Epithelial cell of prostate (primary cell): ENCODE measurements at regions not wholly inside any gene's neighbourhood (a gene's known extent, or its start where the extent isn't known, plus 50 kb on each side); places are given as distances from the start of the nearest gene placed in this dataset.

ENCODE experiments used
- DNase-seq: peaks from one replicate; pipeline ENCODE4 v3.0.0-alpha.2; 2011; ENCODE audit warnings: low read depth, low spot score
- H3K27ac ChIP-seq: fragments of 450-650 bp; 2 replicates; pipeline ENCODE4 v1.5.1; 2017; ENCODE audit warnings: mild to moderate bottlenecking

GRCh38 chr5:23372177-23372576 lies 135.2 kb upstream of the PRDM9 start:
- DNase-seq = no peak
- no peak overlapping the region for H3K27ac ChIP-seq

- no peak overlapping the region for H3K27ac ChIP-seq
- no peak for DNase-seq
Observed at GRCh38 chr5:23368393-23368792, 139.0 kb upstream of the PRDM9 start.

- DNase-seq = no peak
- H3K27ac ChIP-seq = no peak overlapping the region
Observed at GRCh38 chr5:23367874-23368273, 139.5 kb upstream of the PRDM9 start.

GRCh38 chr5:23353286-23353685 lies 154.1 kb upstream of the PRDM9 start:
- H3K27ac ChIP-seq = no peak overlapping the region
- DNase-seq = no peak

- no peak for DNase-seq
- no peak overlapping the region for H3K27ac ChIP-seq
Observed at GRCh38 chr5:23352446-23352845, 155.0 kb upstream of the PRDM9 start.

- no peak for DNase-seq
- no peak overlapping the region for H3K27ac ChIP-seq
Observed at GRCh38 chr5:23343121-23343520, 164.3 kb upstream of the PRDM9 start.

GRCh38 chr5:23332650-23333251 lies 174.7 kb upstream of the PRDM9 start:
- no peak for DNase-seq
- no peak overlapping the region for H3K27ac ChIP-seq

- H3K27ac ChIP-seq = no peak overlapping the region
- DNase-seq = no peak
Observed at GRCh38 chr5:23330726-23331125, 176.7 kb upstream of the PRDM9 start.

- no peak for DNase-seq
- H3K27ac ChIP-seq = no peak overlapping the region
Observed at GRCh38 chr5:23319901-23320300, 187.5 kb upstream of the PRDM9 start.

GRCh38 chr5:23318960-23319359 lies 188.4 kb upstream of the PRDM9 start:
- peak overlapping the region; percentile 50 for H3K27ac ChIP-seq
- peak; percentile 12 for DNase-seq

GRCh38 chr5:23318166-23318565 lies 189.2 kb upstream of the PRDM9 start:
- H3K27ac ChIP-seq = peak overlapping the region; percentile 50
- DNase-seq = no peak

GRCh38 chr5:23316060-23316591 lies 191.3 kb upstream of the PRDM9 start:
- peak overlapping the region; percentile 71 for H3K27ac ChIP-seq
- no peak for DNase-seq

- H3K27ac ChIP-seq = peak overlapping the region; percentile 71
- peak; percentile 20 for DNase-seq
Observed at GRCh38 chr5:23314827-23315226, 192.6 kb upstream of the PRDM9 start.

GRCh38 chr5:23305055-23305454 lies 202.4 kb upstream of the PRDM9 start:
- DNase-seq = no peak
- no peak overlapping the region for H3K27ac ChIP-seq

GRCh38 chr5:23303836-23304235 lies 203.6 kb upstream of the PRDM9 start:
- DNase-seq = no peak
- no peak overlapping the region for H3K27ac ChIP-seq

GRCh38 chr5:23303435-23303834 lies 204.0 kb upstream of the PRDM9 start:
- no peak for DNase-seq
- H3K27ac ChIP-seq = no peak overlapping the region

- DNase-seq = no peak
- no peak overlapping the region for H3K27ac ChIP-seq
Observed at GRCh38 chr5:23302438-23302837, 205.0 kb upstream of the PRDM9 start.

GRCh38 chr5:23289162-23289561 lies 218.2 kb upstream of the PRDM9 start:
- no peak for DNase-seq
- H3K27ac ChIP-seq = no peak overlapping the region

- H3K27ac ChIP-seq = no peak overlapping the region
- no peak for DNase-seq
Observed at GRCh38 chr5:23284656-23285055, 222.8 kb upstream of the PRDM9 start.

- peak overlapping the region; percentile 64 for H3K27ac ChIP-seq
- DNase-seq = no peak
Observed at GRCh38 chr5:23274171-23274570, 233.2 kb upstream of the PRDM9 start.

GRCh38 chr5:23269981-23270380 lies 237.4 kb upstream of the PRDM9 start:
- peak; percentile 5 for DNase-seq
- peak overlapping the region; percentile 61 for H3K27ac ChIP-seq

GRCh38 chr5:23268136-23268535 lies 239.3 kb upstream of the PRDM9 start:
- DNase-seq = no peak
- no peak overlapping the region for H3K27ac ChIP-seq
